ENCODE measurements at regions not wholly inside any gene's neighbourhood (a gene's known extent, or its start where the extent isn't known, plus 50 kb on each side); places are given as distances from the start of the nearest gene placed in this dataset.

DNA sequence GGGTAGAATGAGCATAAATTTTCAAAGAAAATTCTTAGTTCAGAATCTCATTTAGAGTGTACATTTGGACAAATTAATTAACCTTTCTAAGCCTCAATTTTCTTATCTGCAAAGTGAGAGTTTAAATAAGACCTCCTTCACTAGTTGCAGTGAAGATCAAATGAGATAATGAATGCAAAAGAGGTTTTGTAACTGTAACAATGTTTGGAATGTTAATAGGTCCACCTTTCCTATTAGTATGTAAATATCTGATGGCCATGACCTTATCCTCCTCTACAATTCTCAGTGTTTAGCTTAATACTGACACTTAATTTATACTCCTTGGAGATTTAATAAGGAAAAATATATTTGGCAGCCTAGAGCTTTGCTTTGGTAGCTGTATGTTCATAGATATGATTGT, 138.8 kb downstream of the GABRG1 start:
- Mint-ChIP-seq H3K4me1 (no peaks in the 10 kb centered on the region), H3K36me3 (ENCODE audit: insufficient read depth) (no peaks in the 10 kb centered on the region), H3K27ac (ENCODE audit: low read depth) (no peak overlapping the region), H3K9me3 (peaks cover 6% of the 10 kb centered on the region), H3K4me3 (no peak overlapping the region), H3K27me3 (no peaks in the 10 kb centered on the region)
- ATAC-seq (replicated peaks; ENCODE audit: extremely low read depth, poor library complexity, severe bottlenecking) (no peak), DNase-seq (ENCODE audit: low spot score in 2 of 2) (no peak)

- Mint-ChIP-seq H3K36me3 (ENCODE audit: insufficient read depth) (no peaks in the 10 kb centered on the region), H3K4me3 (no peak overlapping the region), H3K27me3 (no peaks in the 10 kb centered on the region), H3K9me3 (peaks cover 29% of the 10 kb centered on the region), H3K4me1 (no peaks in the 10 kb centered on the region), H3K27ac (ENCODE audit: low read depth) (no peak overlapping the region)
- DNase-seq (ENCODE audit: low spot score in 2 of 2) (no peak), ATAC-seq (replicated peaks; ENCODE audit: extremely low read depth, poor library complexity, severe bottlenecking) (no peak)
These were observed 152.7 kb downstream of the GABRG1 start for GRCh38 chr4:45971108-45971507.

DNA sequence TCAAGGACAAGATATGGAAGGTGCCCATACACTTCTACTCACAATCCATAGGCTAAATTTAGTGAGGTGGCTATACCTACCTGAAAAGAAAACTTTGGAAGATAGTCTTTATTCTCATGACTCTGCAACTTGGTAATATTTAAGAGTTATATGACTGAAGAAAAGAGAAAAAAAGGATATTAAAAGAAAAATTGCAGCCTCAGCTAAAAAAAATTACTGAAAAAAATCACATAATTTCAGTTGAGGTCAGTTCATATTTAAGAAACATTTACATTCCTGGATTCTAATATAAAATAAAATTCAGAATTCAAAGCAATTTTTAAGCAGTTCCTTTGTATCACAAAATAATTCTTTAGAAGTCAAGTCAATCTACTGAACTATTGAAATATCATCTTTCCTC, 166.5 kb downstream of the GABRG1 start:
- Mint-ChIP-seq H3K4me1 (no peaks in the 10 kb centered on the region), H3K27ac (ENCODE audit: low read depth) (no peak overlapping the region), H3K9me3 (peaks cover 17% of the 10 kb centered on the region), H3K36me3 (ENCODE audit: insufficient read depth) (peaks cover 2% of the 10 kb centered on the region), H3K4me3 (no peak overlapping the region), H3K27me3 (no peaks in the 10 kb centered on the region)
- DNase-seq (ENCODE audit: low spot score in 2 of 2) (no peak), ATAC-seq (replicated peaks; ENCODE audit: extremely low read depth, poor library complexity, severe bottlenecking) (no peak)

DNA sequence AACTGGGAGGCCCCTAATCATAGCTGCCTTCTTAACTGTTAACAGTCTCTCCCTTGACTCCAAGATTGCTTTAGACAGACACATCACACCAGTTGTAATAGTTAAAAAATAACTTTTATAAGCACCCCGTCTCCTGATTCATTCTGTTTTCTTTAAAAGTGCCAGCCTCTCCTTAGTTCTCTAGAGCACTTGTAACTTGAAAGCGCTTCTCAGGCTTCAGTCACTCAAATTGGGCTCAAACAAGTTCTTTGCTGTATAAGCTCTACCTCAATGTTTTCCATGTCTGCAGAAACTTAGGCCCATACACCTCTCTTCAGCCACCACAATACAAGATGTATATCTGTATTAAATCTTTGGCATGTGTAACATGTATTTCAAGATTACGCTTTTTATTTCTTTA, 169.6 kb downstream of the GABRG1 start:
- peaks cover 6% of the 10 kb centered on the region for H3K9me3 Mint-ChIP-seq
- H3K27ac Mint-ChIP-seq (ENCODE audit: low read depth), result no peak overlapping the region
- ATAC-seq (replicated peaks; ENCODE audit: extremely low read depth, poor library complexity, severe bottlenecking) (no peak), DNase-seq (ENCODE audit: low spot score in 2 of 2) (no peak)
- H3K27me3 Mint-ChIP-seq, result no peaks in the 10 kb centered on the region
- H3K36me3 Mint-ChIP-seq (ENCODE audit: insufficient read depth), result peaks cover 2% of the 10 kb centered on the region
- no peak overlapping the region for H3K4me3 Mint-ChIP-seq
- no peaks in the 10 kb centered on the region for H3K4me1 Mint-ChIP-seq

- Mint-ChIP-seq H3K27ac (ENCODE audit: low read depth) (no peak overlapping the region), H3K4me1 (no peaks in the 10 kb centered on the region), H3K27me3 (no peaks in the 10 kb centered on the region), H3K36me3 (ENCODE audit: insufficient read depth) (peaks cover 2% of the 10 kb centered on the region), H3K9me3 (peaks cover 11% of the 10 kb centered on the region), H3K4me3 (no peak overlapping the region)
- no peak for DNase-seq (ENCODE audit: low spot score in 2 of 2)
- ATAC-seq (replicated peaks; ENCODE audit: extremely low read depth, poor library complexity, severe bottlenecking), result no peak
These were observed 172.7 kb downstream of the GABRG1 start for GRCh38 chr4:45951153-45951552.

- Mint-ChIP-seq H3K27me3 (no peaks in the 10 kb centered on the region), H3K4me1 (no peaks in the 10 kb centered on the region)
These were observed 177.2 kb downstream of the GABRG1 start for GRCh38 chr4:45946699-45947098.

DNA sequence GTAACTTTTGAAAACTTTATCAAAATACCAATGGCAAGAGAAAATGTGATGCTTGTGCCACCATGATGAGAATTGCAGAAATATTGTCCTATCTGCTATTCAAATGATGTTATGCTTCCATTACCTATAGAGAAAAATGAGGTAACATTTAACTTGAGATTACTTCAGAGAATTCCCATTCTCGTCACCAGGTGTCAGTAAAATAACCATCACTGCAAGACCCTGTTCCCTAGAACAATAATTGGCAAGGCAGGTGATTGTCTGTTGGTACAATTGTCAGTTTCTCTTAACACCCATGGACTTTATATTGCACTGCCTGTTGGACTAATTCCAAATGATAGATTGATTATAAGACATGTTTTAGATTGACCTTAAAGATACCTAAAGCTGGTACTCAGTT, 179.9 kb downstream of the GABRG1 start:
- ATAC-seq (replicated peaks; ENCODE audit: extremely low read depth, poor library complexity, severe bottlenecking), result no peak
- Mint-ChIP-seq H3K9me3 (peaks cover 23% of the 10 kb centered on the region), H3K4me3 (no peak overlapping the region), H3K27ac (ENCODE audit: low read depth) (no peak overlapping the region), H3K4me1 (no peaks in the 10 kb centered on the region), H3K27me3 (no peaks in the 10 kb centered on the region), H3K36me3 (ENCODE audit: insufficient read depth) (no peaks in the 10 kb centered on the region)
- DNase-seq (ENCODE audit: low spot score in 2 of 2), result no peak

More at GRCh38 chr4:45946699-45947098, 177.2 kb downstream of the GABRG1 start:
- ATAC-seq (replicated peaks; ENCODE audit: extremely low read depth, poor library complexity, severe bottlenecking) (no peak), DNase-seq (ENCODE audit: low spot score in 2 of 2) (no peak)
- Mint-ChIP-seq H3K27ac (ENCODE audit: low read depth) (no peak overlapping the region), H3K4me3 (no peak overlapping the region), H3K36me3 (ENCODE audit: insufficient read depth) (no peaks in the 10 kb centered on the region), H3K9me3 (peaks cover 11% of the 10 kb centered on the region)

- DNase-seq (ENCODE audit: low spot score in 2 of 2), result no peak
- Mint-ChIP-seq H3K27ac (ENCODE audit: low read depth) (no peak overlapping the region), H3K4me3 (no peak overlapping the region), H3K36me3 (ENCODE audit: insufficient read depth) (no peaks in the 10 kb centered on the region), H3K9me3 (peaks cover 12% of the 10 kb centered on the region), H3K27me3 (no peaks in the 10 kb centered on the region), H3K4me1 (no peaks in the 10 kb centered on the region)
- no peak for ATAC-seq (replicated peaks; ENCODE audit: extremely low read depth, poor library complexity, severe bottlenecking)
These were observed 184.8 kb downstream of the GABRG1 start for GRCh38 chr4:45939056-45939455.

- DNase-seq (ENCODE audit: low spot score in 2 of 2) (no peak), ATAC-seq (replicated peaks; ENCODE audit: extremely low read depth, poor library complexity, severe bottlenecking) (no peak)
- H3K27me3 Mint-ChIP-seq, result no peaks in the 10 kb centered on the region
- H3K4me1 Mint-ChIP-seq, result no peaks in the 10 kb centered on the region
- H3K36me3 Mint-ChIP-seq (ENCODE audit: insufficient read depth), result no peaks in the 10 kb centered on the region
- peaks cover 5% of the 10 kb centered on the region for H3K9me3 Mint-ChIP-seq
- no peak overlapping the region for H3K27ac Mint-ChIP-seq (ENCODE audit: low read depth)
- no peak overlapping the region for H3K4me3 Mint-ChIP-seq
These were observed 192.7 kb downstream of the GABRG1 start for GRCh38 chr4:45931154-45931553.

GRCh38 chr4:45927641-45928040, 196.2 kb downstream of the GABRG1 start:
- no peaks in the 10 kb centered on the region for H3K4me1 Mint-ChIP-seq
- no peak for ATAC-seq (replicated peaks; ENCODE audit: extremely low read depth, poor library complexity, severe bottlenecking)
- peaks cover 14% of the 10 kb centered on the region for H3K9me3 Mint-ChIP-seq
- H3K27me3 Mint-ChIP-seq, result no peaks in the 10 kb centered on the region
- H3K4me3 Mint-ChIP-seq, result no peak overlapping the region
- no peak for DNase-seq (ENCODE audit: low spot score in 2 of 2)
- H3K27ac Mint-ChIP-seq (ENCODE audit: low read depth), result no peak overlapping the region
- no peaks in the 10 kb centered on the region for H3K36me3 Mint-ChIP-seq (ENCODE audit: insufficient read depth)

DNA sequence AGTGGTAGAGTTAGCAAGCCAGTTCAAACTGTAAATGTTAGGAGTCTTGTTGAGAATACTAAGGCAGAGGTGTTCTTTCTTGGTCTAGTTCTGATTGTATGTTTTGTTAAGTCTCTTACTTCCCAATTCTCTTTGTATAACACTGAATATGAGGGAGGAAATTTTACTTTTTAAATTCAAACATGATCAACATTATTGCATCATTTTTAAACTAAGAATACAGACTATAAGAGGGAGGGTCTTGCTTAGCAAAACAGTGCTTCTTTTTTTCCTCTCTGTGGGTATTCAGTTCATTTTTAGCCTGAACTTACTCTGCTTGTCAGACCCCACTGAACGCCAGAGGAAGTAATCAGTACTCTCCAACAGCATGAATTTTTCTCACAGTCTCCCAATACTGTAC, 198.0 kb downstream of the GABRG1 start:
- peaks cover 14% of the 10 kb centered on the region for H3K9me3 Mint-ChIP-seq
- no peaks in the 10 kb centered on the region for H3K36me3 Mint-ChIP-seq (ENCODE audit: insufficient read depth)
- no peak for ATAC-seq (replicated peaks; ENCODE audit: extremely low read depth, poor library complexity, severe bottlenecking)
- DNase-seq (ENCODE audit: low spot score in 2 of 2), result no peak
- no peaks in the 10 kb centered on the region for H3K4me1 Mint-ChIP-seq
- no peak overlapping the region for H3K27ac Mint-ChIP-seq (ENCODE audit: low read depth)
- H3K4me3 Mint-ChIP-seq, result no peak overlapping the region
- H3K27me3 Mint-ChIP-seq, result no peaks in the 10 kb centered on the region

- Mint-ChIP-seq H3K4me1 (no peaks in the 10 kb centered on the region), H3K27ac (ENCODE audit: low read depth) (no peak overlapping the region), H3K27me3 (no peaks in the 10 kb centered on the region), H3K4me3 (no peak overlapping the region), H3K9me3 (peaks cover 14% of the 10 kb centered on the region), H3K36me3 (ENCODE audit: insufficient read depth) (no peaks in the 10 kb centered on the region)
- DNase-seq (ENCODE audit: low spot score in 2 of 2) (no peak), ATAC-seq (replicated peaks; ENCODE audit: extremely low read depth, poor library complexity, severe bottlenecking) (no peak)
These were observed 203.0 kb downstream of the GABRG1 start for GRCh38 chr4:45920861-45921260.

DNA sequence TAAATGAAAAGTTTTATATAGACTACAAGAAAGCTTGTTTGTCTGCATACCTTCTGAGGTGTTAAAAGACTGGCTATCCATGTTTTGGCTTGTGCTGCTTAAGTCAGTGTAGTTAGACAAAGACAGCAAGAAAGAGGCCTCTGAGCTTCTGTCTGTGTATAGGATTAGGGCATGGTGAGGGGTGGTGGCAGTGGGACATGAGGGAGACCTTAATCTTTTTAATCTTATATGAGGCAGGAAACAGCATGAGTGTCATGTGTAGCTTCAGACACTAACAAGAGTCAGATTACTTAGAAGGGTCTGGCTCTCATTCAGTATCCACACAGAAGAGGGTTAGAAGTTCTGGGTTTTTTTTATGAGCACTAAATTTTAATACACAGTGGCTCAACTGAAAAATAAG, 213.3 kb downstream of the GABRG1 start:
- no peaks in the 10 kb centered on the region for H3K27me3 Mint-ChIP-seq
- no peak for ATAC-seq (replicated peaks; ENCODE audit: extremely low read depth, poor library complexity, severe bottlenecking)

More for the DNA sequence above, 213.3 kb downstream of the GABRG1 start:
- Mint-ChIP-seq H3K27ac (ENCODE audit: low read depth) (no peak overlapping the region), H3K4me1 (no peaks in the 10 kb centered on the region), H3K36me3 (ENCODE audit: insufficient read depth) (no peaks in the 10 kb centered on the region), H3K9me3 (peaks cover 16% of the 10 kb centered on the region), H3K4me3 (no peak overlapping the region)
- DNase-seq (ENCODE audit: low spot score in 2 of 2), result no peak

Measured in central memory CD8-positive, alpha-beta T cell (primary cell).